ENCODE measurements at regions not wholly inside any gene's neighbourhood (a gene's known extent, or its start where the extent isn't known, plus 50 kb on each side); places are given as distances from the start of the nearest gene placed in this dataset.

DNA sequence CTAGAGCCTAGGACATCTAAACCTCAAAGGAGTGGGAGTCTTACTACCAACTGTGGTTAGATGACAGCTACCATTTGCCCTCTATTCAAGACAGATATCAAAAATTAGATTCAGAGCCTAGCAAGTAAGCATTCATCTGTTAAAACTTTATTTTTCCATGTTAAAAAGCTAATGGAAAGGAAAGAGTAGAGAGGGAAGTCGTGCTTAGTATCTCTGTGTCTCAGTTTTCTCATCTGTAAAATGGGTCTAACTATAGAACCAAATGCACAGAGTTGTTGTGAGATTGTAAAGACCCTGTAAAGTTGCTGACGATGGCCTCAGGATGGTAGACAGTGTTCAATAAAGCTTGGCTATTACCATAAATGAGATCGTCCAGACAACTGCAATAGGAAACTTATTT lies 428.5 kb upstream of the RUNX1 start:
- Histone ChIP-seq H3K36me3 (no peaks in the 10 kb centered on the region), H3K4me1 (peaks cover 0 to 26% (median 2%) of the 10 kb centered on the region in 4 donors), H3K27me3 (no peaks in the 10 kb centered on the region), H3K4me3 (no peak overlapping the region), H3K9me3 (no peaks in the 10 kb centered on the region), H3K27ac (peak overlapping the region in 2 of 4 donors; percentile 8)
- no peak for TF ChIP-seq POLR2A (IDR thresholded peaks at IDR 0.05)
- TF ChIP-seq, protein P1, sequence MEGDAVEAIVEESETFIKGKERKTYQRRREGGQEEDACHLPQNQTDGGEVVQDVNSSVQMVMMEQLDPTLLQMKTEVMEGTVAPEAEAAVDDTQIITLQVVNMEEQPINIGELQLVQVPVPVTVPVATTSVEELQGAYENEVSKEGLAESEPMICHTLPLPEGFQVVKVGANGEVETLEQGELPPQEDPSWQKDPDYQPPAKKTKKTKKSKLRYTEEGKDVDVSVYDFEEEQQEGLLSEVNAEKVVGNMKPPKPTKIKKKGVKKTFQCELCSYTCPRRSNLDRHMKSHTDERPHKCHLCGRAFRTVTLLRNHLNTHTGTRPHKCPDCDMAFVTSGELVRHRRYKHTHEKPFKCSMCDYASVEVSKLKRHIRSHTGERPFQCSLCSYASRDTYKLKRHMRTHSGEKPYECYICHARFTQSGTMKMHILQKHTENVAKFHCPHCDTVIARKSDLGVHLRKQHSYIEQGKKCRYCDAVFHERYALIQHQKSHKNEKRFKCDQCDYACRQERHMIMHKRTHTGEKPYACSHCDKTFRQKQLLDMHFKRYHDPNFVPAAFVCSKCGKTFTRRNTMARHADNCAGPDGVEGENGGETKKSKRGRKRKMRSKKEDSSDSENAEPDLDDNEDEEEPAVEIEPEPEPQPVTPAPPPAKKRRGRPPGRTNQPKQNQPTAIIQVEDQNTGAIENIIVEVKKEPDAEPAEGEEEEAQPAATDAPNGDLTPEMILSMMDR (IDR thresholded peaks at IDR 0.05) = no peak
- no peak for TF ChIP-seq EP300 (IDR thresholded peaks at IDR 0.05)
- 88 to 90% methylated on average over 3 of the region's 3 CpGs for WGBS, 2 donors
- no peak for DNase-seq (ENCODE audit: low spot score in 2 of 2)

DNA sequence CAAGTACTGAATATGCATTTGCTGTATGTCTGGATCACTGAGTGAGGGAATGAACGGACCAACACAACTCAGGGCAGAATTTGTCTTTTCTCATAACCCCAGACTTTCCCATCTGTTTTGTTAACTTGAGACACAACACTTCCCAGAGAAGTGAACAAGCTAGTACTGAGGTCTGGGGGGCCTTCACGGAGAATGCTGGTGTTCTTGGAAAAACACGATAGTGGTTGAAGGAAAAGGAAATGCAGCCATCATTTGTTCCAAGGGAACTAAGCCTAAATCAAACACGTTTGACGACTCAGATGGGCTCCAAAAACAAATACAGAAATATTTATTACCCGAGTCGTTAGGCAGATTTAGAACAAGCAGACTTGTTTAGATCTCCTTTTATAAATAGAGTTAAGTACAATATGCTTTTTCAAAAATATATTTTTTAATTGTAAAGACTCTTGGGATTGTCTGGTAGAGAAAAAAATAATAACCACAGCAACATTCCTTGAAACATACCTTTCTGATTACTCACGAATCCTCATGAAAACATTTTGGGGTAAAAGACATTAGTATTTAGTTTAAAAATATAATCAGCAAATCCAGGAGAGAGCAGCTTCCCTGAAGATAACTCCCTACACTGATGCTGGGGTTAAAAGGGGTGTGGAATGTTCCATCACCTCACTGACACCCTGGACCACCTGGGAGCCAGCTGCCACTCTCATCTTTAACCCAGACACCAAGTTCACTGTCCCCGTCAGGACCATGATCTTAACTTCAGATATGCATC lies 427.7 kb upstream of the RUNX1 start:
- Histone ChIP-seq H3K27me3 (no peaks in the 10 kb centered on the region), H3K4me3 (no peak overlapping the region), H3K4me1 (peaks cover 0 to 26% (median 2%) of the 10 kb centered on the region in 4 donors), H3K36me3 (no peaks in the 10 kb centered on the region), H3K27ac (peak overlapping the region in 3 of 4 donors; percentile 8 to 67 (median 41)), H3K9me3 (no peaks in the 10 kb centered on the region)
- TF ChIP-seq EP300 (IDR thresholded peaks at IDR 0.05) = no peak
- no peak for TF ChIP-seq POLR2A (IDR thresholded peaks at IDR 0.05)
- TF ChIP-seq, protein P1 (IDR thresholded peaks at IDR 0.05) = no peak
- 47 to 48% methylated on average over 9 of the region's 9 CpGs for WGBS, 2 donors
- no peak for DNase-seq (ENCODE audit: low spot score in 2 of 2)

DNA sequence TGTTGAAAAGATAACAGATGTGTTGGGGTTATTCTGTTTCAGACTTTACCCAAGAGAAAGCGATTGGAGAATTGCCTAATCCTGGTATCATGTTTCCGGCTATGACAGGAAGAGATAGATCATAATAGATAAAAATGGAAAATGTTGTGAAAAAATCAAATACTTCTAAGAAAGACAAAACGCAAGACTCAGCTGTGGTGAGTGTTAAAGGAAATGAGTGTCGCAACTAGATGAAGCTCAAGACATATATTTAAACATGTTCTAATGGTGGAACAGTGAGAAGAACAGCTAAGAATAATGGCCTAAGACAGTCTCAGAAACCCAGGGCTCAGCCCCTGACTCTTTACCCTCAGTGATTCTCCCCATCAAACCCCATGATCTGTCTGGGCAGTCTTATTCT lies 426.7 kb upstream of the RUNX1 start:
- H3K4me3 ChIP-seq = no peak overlapping the region
- peaks cover 0 to 26% (median 2%) of the 10 kb centered on the region in 4 donors for H3K4me1 ChIP-seq
- H3K27ac ChIP-seq = peak overlapping the region in 2 of 4 donors; percentile 32 to 67
- no peaks in the 10 kb centered on the region for H3K9me3 ChIP-seq
- WGBS, 2 donors = 54 to 62% methylated on average over 4 of the region's 4 CpGs
- no peaks in the 10 kb centered on the region for H3K36me3 ChIP-seq
- no peaks in the 10 kb centered on the region for H3K27me3 ChIP-seq
- DNase-seq (ENCODE audit: low spot score in 2 of 2) = no peak
- TF ChIP-seq, protein P1 (IDR thresholded peaks at IDR 0.05) = no peak
- TF ChIP-seq EP300 (IDR thresholded peaks at IDR 0.05) = peak; percentile 69

DNA sequence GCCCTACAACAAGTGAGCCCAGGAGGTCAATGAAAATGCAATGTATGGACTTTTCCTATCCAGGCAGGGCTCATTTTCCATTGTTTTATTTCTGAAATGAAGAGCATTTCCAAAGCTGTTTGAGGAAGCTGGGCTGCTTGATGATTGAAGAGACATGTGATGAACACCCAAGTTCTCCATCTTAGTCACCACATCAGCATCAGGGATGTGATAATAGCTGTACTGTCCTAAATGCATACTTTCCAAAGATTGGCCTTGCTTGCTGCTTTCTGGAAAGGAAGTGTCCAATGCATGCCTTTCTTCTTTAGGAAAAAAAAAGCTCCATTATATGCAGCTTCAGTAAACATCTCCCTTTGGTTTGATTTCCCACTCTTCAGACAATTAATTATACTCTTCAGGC lies 425.9 kb upstream of the RUNX1 start:
- TF ChIP-seq POLR2A (IDR thresholded peaks at IDR 0.05) (no peak), EP300 (IDR thresholded peaks at IDR 0.05) (peak in 1 of 2 donors; percentile 59)
- TF ChIP-seq, protein P1 (IDR thresholded peaks at IDR 0.05) = no peak
- DNase-seq (ENCODE audit: low spot score in 2 of 2) = no peak
- no peaks in the 10 kb centered on the region for H3K36me3 ChIP-seq
- peak overlapping the region in 1 of 4 donors; percentile 32 for H3K27ac ChIP-seq
- no peak overlapping the region for H3K4me3 ChIP-seq
- no peaks in the 10 kb centered on the region for H3K27me3 ChIP-seq
- peaks cover 0 to 26% (median 2%) of the 10 kb centered on the region in 4 donors for H3K4me1 ChIP-seq
- H3K9me3 ChIP-seq = no peaks in the 10 kb centered on the region

DNA sequence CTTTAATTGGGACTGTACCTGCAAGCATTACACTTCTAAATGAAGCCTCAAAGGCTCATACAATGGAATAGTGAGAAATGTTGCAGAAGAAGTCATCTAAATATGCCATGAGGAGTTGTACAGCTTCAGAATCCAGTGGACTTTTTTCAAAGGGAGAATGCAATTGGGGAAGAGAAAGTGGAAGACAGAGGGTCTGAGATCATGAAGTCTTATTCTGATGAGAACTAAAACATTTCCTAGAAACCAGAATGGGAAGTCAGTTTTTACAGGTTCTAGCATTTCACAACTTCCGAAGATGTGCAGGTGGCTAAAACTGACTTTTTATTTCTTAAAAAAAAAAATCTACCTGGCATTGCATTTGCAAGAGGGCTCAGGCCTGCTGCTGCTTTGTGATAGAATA lies 424.4 kb upstream of the RUNX1 start:
- DNase-seq (ENCODE audit: low spot score in 2 of 2) = no peak
- no peak overlapping the region for H3K4me3 ChIP-seq
- no peak overlapping the region for H3K27ac ChIP-seq
- TF ChIP-seq, protein P1 (IDR thresholded peaks at IDR 0.05) = no peak
- no peak for TF ChIP-seq EP300 (IDR thresholded peaks at IDR 0.05)
- no peak for TF ChIP-seq POLR2A (IDR thresholded peaks at IDR 0.05)
- H3K9me3 ChIP-seq = no peaks in the 10 kb centered on the region
- H3K36me3 ChIP-seq = no peaks in the 10 kb centered on the region
- 87 to 93% methylated on average over 1 of the region's 1 CpG for WGBS, 2 donors
- no peaks in the 10 kb centered on the region for H3K27me3 ChIP-seq
- H3K4me1 ChIP-seq = peaks cover 0 to 26% (median 2%) of the 10 kb centered on the region in 4 donors

All from tibial nerve (tissue), 4 donors.